ENCODE measurements at regions not wholly inside any gene's neighbourhood (a gene's known extent, or its start where the extent isn't known, plus 50 kb on each side); places are given as distances from the start of the nearest gene placed in this dataset.
A peak's percentile ranks its signal among the peaks of the same experiment; 100 is the strongest.
"Not testable (repeated sequence)": the region's sequence is repeated elsewhere in the genome, so short reads cannot be mapped to it uniquely, and the experiment has no call there.

DNA sequence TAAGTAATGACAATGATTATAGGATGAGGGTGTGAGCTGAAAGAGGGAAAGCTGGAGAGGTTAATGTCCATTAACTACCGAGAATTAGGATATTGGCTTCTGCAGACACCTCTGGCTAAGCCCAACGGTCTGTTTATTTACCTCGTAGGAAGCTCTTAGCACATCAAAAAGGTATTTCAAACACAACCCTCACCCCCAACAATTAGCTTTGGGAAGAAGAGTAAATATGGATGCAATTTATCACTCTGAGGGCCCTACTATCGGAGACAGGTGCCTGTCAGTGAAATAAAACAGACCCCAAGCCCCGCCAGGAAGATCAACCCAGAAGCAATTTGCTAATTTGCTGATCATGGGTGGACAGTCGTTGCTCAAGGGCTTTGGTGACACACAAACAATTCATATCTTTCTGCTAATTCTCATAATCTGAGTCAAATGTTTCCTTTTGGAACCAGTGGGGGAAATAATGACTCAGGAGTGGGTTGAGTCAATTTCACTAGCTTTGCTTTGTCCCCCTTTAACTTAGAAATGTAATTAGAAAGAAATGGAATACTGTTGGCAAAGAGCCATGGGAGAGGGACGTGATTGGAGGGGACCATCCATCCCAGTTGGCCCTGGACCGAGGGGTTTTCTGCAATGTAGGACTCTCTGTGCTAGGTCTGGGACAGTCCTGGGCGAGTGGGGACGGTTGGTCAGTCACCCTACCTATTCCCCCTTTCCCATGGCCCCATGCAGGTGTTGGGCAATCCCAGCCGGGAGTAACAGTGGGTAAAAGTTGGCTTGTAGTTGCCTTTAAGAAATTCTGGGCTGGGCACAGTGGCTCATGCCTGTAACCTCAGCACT is 99.1 kb upstream of the MED13L start:
- no peak overlapping the region for H3K4me3 ChIP-seq (ENCODE audit: low read depth, low read length)
- peak; percentile 35 for DNase-seq (ENCODE audit: low read depth)

DNA sequence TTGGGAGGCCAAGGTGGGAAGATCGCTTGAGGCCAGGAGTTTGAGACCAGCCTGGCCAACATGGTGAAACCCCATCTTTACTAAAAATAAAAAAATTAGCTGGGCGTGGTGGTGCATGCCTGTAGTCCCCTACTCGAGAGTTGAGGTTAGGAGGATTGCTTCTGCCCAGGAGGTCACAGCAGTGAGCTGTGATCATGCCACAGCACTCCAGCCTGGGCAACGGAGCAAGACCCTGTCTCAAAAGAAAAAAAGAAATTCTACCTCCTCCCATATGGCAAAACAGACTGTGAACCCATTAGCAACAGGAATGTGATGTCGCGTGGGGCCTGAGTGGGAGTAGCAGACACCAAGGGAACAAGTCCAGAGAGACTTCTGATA is 99.7 kb upstream of the MED13L start:
- not testable (repeated sequence) for DNase-seq (ENCODE audit: low read depth); H3K4me3 ChIP-seq (ENCODE audit: low read depth, low read length)

More for the DNA sequence above, 99.1 kb upstream of the MED13L start:
- TF ChIP-seq, protein P1, sequence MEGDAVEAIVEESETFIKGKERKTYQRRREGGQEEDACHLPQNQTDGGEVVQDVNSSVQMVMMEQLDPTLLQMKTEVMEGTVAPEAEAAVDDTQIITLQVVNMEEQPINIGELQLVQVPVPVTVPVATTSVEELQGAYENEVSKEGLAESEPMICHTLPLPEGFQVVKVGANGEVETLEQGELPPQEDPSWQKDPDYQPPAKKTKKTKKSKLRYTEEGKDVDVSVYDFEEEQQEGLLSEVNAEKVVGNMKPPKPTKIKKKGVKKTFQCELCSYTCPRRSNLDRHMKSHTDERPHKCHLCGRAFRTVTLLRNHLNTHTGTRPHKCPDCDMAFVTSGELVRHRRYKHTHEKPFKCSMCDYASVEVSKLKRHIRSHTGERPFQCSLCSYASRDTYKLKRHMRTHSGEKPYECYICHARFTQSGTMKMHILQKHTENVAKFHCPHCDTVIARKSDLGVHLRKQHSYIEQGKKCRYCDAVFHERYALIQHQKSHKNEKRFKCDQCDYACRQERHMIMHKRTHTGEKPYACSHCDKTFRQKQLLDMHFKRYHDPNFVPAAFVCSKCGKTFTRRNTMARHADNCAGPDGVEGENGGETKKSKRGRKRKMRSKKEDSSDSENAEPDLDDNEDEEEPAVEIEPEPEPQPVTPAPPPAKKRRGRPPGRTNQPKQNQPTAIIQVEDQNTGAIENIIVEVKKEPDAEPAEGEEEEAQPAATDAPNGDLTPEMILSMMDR (conservative IDR thresholded peaks at IDR 0.05; ENCODE audit: low read depth, low read length), result no peak

DNA sequence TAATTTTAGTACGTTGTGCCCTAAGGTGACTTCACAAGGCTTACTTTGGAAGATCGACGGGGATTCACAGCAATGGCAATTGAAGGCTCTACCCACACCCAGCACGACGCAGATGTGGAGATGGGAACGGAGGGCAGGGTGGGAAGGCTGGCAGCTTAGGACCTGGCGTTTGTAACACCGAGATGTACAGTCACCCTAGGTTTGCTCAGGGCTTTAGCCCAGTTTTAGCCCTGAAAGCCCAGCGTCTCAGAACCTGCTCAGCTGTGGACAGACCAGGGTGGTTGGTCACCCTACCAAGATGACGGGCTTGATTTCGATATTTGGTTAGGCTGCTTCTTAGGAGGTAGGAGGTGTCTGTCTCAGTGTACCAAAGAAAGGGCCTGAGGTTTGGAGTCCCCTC is 100.5 kb upstream of the MED13L start:
- TF ChIP-seq, protein P1 (conservative IDR thresholded peaks at IDR 0.05; ENCODE audit: low read depth, low read length), result no peak
- DNase-seq (ENCODE audit: low read depth), result no peak
- no peak overlapping the region for H3K4me3 ChIP-seq (ENCODE audit: low read depth, low read length)

DNA sequence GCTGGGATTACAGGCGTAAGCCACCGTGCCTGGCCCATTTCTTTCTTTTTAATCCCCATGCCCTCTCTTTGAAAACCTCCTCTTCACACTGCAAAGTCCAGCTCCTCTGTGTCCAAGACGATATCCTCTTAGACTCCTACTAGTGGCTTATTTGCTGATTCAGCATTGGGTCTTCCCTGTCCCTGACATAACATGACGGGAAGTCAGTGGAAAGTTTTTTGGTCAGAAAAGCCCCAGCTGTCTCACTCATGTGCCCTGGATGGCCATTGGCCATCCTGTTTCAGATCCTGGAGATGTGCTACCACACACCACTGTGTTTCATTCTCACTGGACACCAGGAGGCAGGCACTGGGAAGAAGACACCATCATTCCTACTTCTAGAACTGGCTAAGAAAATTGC is 102.6 kb upstream of the MED13L start:
- TF ChIP-seq, protein P1 (conservative IDR thresholded peaks at IDR 0.05; ENCODE audit: low read depth, low read length), result peak; percentile 6
- H3K4me3 ChIP-seq (ENCODE audit: low read depth, low read length), result no peak overlapping the region
- no peak for DNase-seq (ENCODE audit: low read depth)

DNA sequence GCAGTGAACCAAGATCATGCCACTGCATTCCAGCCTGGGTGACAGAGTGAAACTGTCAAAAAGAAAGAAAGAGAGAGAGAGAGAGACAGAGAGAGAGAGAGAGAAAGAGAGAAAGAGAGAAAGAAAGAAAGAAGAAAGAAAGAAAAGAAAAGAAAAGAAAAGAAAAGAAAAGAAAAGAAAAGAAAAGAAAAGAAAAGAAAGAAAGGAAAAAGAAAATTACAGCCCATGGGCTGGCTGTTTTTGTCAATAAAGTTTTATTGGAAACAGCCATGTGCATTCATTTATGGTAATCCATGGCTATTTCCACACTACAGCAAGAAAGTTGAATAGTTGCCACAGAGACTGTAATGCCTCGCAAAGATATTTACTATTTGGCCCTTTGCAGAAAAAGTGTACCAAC is 103.2 kb upstream of the MED13L start:
- DNase-seq (ENCODE audit: low read depth); H3K4me3 ChIP-seq (ENCODE audit: low read depth, low read length): not testable (repeated sequence)

DNA sequence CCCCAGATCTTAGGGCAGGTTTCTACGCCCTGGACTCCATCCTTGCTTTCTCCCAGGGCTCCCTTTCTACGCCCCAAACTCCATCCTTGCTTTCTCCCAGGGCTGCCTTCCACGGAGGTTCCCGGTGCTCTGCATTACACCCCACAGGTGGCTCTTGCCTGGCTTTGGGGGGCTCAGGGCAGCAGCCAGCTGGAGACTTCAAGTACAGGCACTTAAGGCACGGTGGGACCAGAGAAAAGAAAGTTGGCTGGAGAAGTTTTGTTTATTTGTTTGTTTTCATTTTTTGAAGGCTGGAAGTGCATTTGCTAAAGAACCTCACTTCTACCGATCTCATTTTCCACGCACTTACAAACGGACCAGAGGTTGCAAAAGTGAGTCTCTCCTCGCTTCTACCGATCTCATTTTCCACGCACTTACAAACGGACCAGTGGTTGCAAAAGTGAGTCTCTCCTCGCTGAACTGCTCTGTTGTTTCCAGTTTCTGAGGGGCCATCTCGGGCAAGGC is 103.8 kb upstream of the MED13L start:
- TF ChIP-seq, protein P1 (conservative IDR thresholded peaks at IDR 0.05; ENCODE audit: low read depth, low read length), result no peak
- H3K4me3 ChIP-seq (ENCODE audit: low read depth, low read length), result peak overlapping the region; percentile 42
- DNase-seq (ENCODE audit: low read depth), result no peak

DNA sequence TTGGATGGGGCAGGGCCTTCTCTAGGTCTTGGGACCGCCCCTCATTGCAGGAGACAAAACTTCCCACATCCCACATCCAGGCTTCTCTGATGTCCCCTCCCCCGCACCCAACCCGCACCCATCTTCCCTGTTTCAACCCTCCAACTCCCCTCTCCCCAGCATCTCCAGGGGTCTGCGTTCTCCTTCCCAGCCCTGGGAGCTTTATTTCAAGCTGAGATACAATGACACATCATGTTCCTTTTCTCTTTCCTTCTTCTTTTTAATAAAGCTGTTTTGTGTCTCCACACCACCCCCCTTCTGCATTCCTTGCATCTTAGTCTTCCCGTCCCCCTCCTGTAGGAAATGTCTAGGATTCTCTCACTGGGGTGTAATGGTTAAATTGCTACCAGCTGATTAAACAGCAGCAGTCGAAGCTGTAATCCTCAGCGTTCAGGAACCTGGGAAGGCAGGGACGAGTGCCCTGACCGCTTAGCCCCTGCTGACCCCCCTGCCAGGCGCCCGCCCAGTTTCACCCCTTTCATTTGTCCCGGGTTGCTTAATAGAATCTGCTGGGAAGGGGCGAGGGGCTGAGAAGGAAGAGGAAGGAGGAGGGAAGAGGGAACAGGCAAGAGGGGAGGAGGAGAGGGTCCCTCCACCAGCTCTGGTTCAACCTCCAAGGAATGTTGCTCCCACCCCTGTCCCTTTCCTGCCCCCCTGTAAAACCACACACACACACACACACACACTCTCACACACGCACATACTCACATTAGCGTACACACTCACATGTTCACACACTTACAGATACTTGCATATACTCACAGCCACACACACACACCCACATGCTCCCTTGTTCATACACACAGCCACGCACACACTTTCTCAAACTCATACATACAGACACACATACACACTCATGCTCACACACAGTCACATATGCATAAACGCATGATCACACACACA is 104.5 kb upstream of the MED13L start:
- peak overlapping the region; percentile 42 for H3K4me3 ChIP-seq (ENCODE audit: low read depth, low read length)
- TF ChIP-seq, protein P1 (conservative IDR thresholded peaks at IDR 0.05; ENCODE audit: low read depth, low read length), result no peak
- DNase-seq (ENCODE audit: low read depth), result peak; percentile 96
